H1 (cell line): ENCODE measurements at regions not wholly inside any gene's neighbourhood (a gene's known extent, or its start where the extent isn't known, plus 50 kb on each side); places are given as distances from the start of the nearest gene placed in this dataset.

ENCODE experiments used
- CTCF ChIA-PET: fragments of 300-600 bp; sonication (Branson Sonifier 250); formaldehyde crosslinking; loops from one replicate; lab custom pipeline; 2021; ENCODE audit not compliant: partially characterized antibody; lab: Charles Lee
- POLR2A ChIA-PET: fragments of 300-600 bp; sonication (Branson Sonifier 250); formaldehyde crosslinking; loops from one replicate; lab custom pipeline; 2021; ENCODE audit warnings: inconsistent platforms; ENCODE audit not compliant: partially characterized antibody; lab: Charles Lee
- DNase-seq, 2 experiments: peaks; one replicate each; pipeline versions ENCODE4 v3.0.0 to v3.0.0-alpha.2; 2010 to 2022; ENCODE audit warnings: low spot score in 2 of 2, low read depth in 1 of 2, mixed read lengths in 1 of 2
- FAIRE-seq: peaks from 2 replicates; lab custom pipeline; 2011; peaks lifted over from hg19 to GRCh38; lab: Jason Lieb, UNC
- H2AFZ ChIP-seq: 2 replicates; pipeline ENCODE4 v1.8.1; 2012; ENCODE audit warnings: low read length, inconsistent platforms
- H2AK5ac ChIP-seq: 2 replicates; pipeline ENCODE4 v1.6.1; 2013; ENCODE audit warnings: low read depth, low read length
- H2BK120ac ChIP-seq: replicated peaks from 2 replicates; pipeline ENCODE3; 2013; ENCODE audit warnings: low read depth, low read length, inconsistent platforms
- H2BK12ac ChIP-seq: 2 replicates; pipeline ENCODE4 v1.6.1; 2013; ENCODE audit warnings: low read depth, low read length
- H2BK15ac ChIP-seq: 2 replicates; pipeline ENCODE4 v1.6.1; 2013; ENCODE audit warnings: low read length
- H2BK20ac ChIP-seq: 2 replicates; pipeline ENCODE4 v1.6.1; 2013; ENCODE audit warnings: low read length
- H2BK5ac ChIP-seq: 2 replicates; pipeline ENCODE4 v1.6.1; 2013; ENCODE audit warnings: low read depth, low read length
- H3K14ac ChIP-seq: 2 replicates; pipeline ENCODE4 v1.6.1; 2013; ENCODE audit warnings: inconsistent platforms; ENCODE audit not compliant: insufficient read length
- H3K18ac ChIP-seq: 2 replicates; pipeline ENCODE4 v1.6.1; 2013; ENCODE audit warnings: low read length; ENCODE audit errors: extremely low read depth
- H3K23ac ChIP-seq: 2 replicates; pipeline ENCODE4 v1.6.1; 2013; ENCODE audit warnings: inconsistent platforms; ENCODE audit not compliant: insufficient read length
- H3K23me2 ChIP-seq: 2 replicates; pipeline ENCODE4 v1.6.1; 2013; ENCODE audit warnings: low read depth, low read length
- H3K27ac ChIP-seq: 2 replicates; pipeline ENCODE4 v1.6.1; 2011; ENCODE audit warnings: low read depth, low read length, inconsistent platforms
- H3K27me3 ChIP-seq, 4 experiments: replicated peaks in 1 of 4; 1 replicate in 1 of 4; 2 replicates in 3 of 4; pipeline versions ENCODE4 v1.6.1 to v1.8.1; 2011 to 2013; ENCODE audit warnings: low read length in 3 of 4, mild to moderate bottlenecking in 3 of 4, inconsistent platforms in 2 of 4, mixed read lengths in 2 of 4, moderate library complexity in 1 of 4; ENCODE audit not compliant: control insufficient read depth in 3 of 4, insufficient read depth in 3 of 4; ENCODE audit errors: extremely low read depth in 1 of 4
- H3K36me3 ChIP-seq, 4 experiments: 2 replicates each; pipeline versions ENCODE4 v1.6.1 to v1.8.1; 2011 to 2013; ENCODE audit warnings: mild to moderate bottlenecking in 4 of 4, low read length in 3 of 4, moderate library complexity in 2 of 4, control low read depth in 1 of 4, inconsistent platforms in 1 of 4; ENCODE audit not compliant: insufficient read depth in 4 of 4, control insufficient read depth in 2 of 4
- H3K4ac ChIP-seq: replicated peaks from 2 replicates; pipeline ENCODE3; 2013; ENCODE audit warnings: low read length, low read depth, mixed read lengths, inconsistent platforms; ENCODE audit not compliant: insufficient read length
- H3K4me1 ChIP-seq, 4 experiments: replicated peaks in 1 of 4; 1 replicate in 1 of 4; 2 replicates in 3 of 4; pipeline versions ENCODE4 v1.6.1 to v1.8.1; 2011 to 2013; ENCODE audit warnings: low read length in 3 of 4, inconsistent platforms in 2 of 4, mixed read lengths in 1 of 4; ENCODE audit not compliant: insufficient read depth in 4 of 4, control insufficient read depth in 3 of 4
- H3K4me2 ChIP-seq, 2 experiments: 2 replicates each; pipeline versions ENCODE4 v1.6.1 to v1.8.1; 2011 to 2013; ENCODE audit warnings: low read depth in 2 of 2, low read length in 2 of 2, control low read depth in 1 of 2, inconsistent platforms in 1 of 2, mild to moderate bottlenecking in 1 of 2; ENCODE audit not compliant: insufficient read depth in 1 of 2
- H3K4me3 ChIP-seq, 4 experiments: fragments of 200-600, 300-600 bp in 1 of 4; sonication (generic), shearing (Covaris generic), sonication (Bioruptor Twin) in 1 of 4; 2 replicates each; pipeline versions ENCODE4 v1.5.1 to v1.8.1; 2011 to 2016; ENCODE audit warnings: low read length in 4 of 4, low read depth in 3 of 4, control low read depth in 2 of 4, inconsistent platforms in 2 of 4, mild to moderate bottlenecking in 2 of 4, mixed read lengths in 1 of 4, moderate library complexity in 1 of 4; ENCODE audit not compliant: insufficient read depth in 2 of 4; ENCODE audit errors: extremely low read depth in 1 of 4
- H3K56ac ChIP-seq: replicated peaks from 2 replicates; pipeline ENCODE3; 2013; ENCODE audit warnings: low read depth, mild to moderate bottlenecking, mixed read lengths, low read length, inconsistent platforms; ENCODE audit not compliant: insufficient read length
- H3K79me1 ChIP-seq: 2 replicates; pipeline ENCODE4 v1.6.1; 2013; ENCODE audit warnings: low read depth, low read length, control low read depth
- H3K79me2 ChIP-seq, 2 experiments: 2 replicates each; pipeline versions ENCODE4 v1.6.1 to v1.8.1; 2012 to 2013; ENCODE audit warnings: low read length in 2 of 2, mild to moderate bottlenecking in 2 of 2, inconsistent platforms in 1 of 2; ENCODE audit not compliant: insufficient read depth in 2 of 2, control insufficient read depth in 1 of 2
- H3K9ac ChIP-seq, 4 experiments: replicated peaks in 1 of 4; 1 replicate in 1 of 4; 2 replicates in 3 of 4; pipeline versions ENCODE4 v1.6.1 to v1.8.1; 2011 to 2013; ENCODE audit warnings: low read depth in 3 of 4, low read length in 3 of 4, control low read depth in 2 of 4, mild to moderate bottlenecking in 2 of 4, moderate library complexity in 2 of 4, inconsistent platforms in 1 of 4; ENCODE audit errors: extremely low read depth in 1 of 4
- H3K9me3 ChIP-seq, 2 experiments: 2 replicates each; pipeline versions ENCODE4 v1.6.1 to v1.8.1; 2012 to 2013; ENCODE audit warnings: mild to moderate bottlenecking in 2 of 2, moderate library complexity in 2 of 2, control low read depth in 1 of 2, inconsistent platforms in 1 of 2, low read depth in 1 of 2, low read length in 1 of 2, mixed read lengths in 1 of 2; ENCODE audit not compliant: insufficient read depth in 2 of 2
- H4K20me1 ChIP-seq, 2 experiments: replicated peaks in 1 of 2; 2 replicates each; pipeline versions ENCODE3 to v1.8.1; 2011 to 2013; ENCODE audit warnings: inconsistent platforms in 2 of 2, low read length in 2 of 2, mild to moderate bottlenecking in 1 of 2; ENCODE audit not compliant: insufficient read depth in 2 of 2, control insufficient read depth in 1 of 2
- H4K5ac ChIP-seq: 2 replicates; pipeline ENCODE4 v1.6.1; 2013; ENCODE audit warnings: low read length, low read depth, mixed read lengths, inconsistent platforms; ENCODE audit not compliant: insufficient read length
- H4K8ac ChIP-seq: 2 replicates; pipeline ENCODE4 v1.8.0; 2013; ENCODE audit warnings: mild to moderate bottlenecking, moderate library complexity, low read length, inconsistent platforms; ENCODE audit not compliant: insufficient read depth; ENCODE audit errors: extremely low read depth
- H4K91ac ChIP-seq: replicated peaks from 2 replicates; pipeline ENCODE3; 2013; ENCODE audit warnings: low read length, mixed read lengths, inconsistent platforms; ENCODE audit not compliant: insufficient read length
- BACH1 ChIP-seq: IDR thresholded peaks from 2 replicates; pipeline ENCODE4 v1.6.1; 2012; ENCODE audit warnings: low read length, improper control_type of control experiment
- RFX5 ChIP-seq: IDR thresholded peaks from 2 replicates; pipeline ENCODE4 v1.6.1; 2011; ENCODE audit warnings: low read depth, low read length, improper control_type of control experiment, borderline replicate concordance
- SP4 ChIP-seq: IDR thresholded peaks from 2 replicates; pipeline ENCODE4 v1.6.1; 2012; ENCODE audit warnings: low read length, inconsistent platforms
- WGBS, 2 experiments: shearing (Covaris generic) in 1 of 2; methylation state at CpG; one replicate each; pipeline versions ENCODE4 v1.1.6 to v1.1.7; 2013 to 2015; ENCODE audit warnings: low lambda C conversion rate in 2 of 2, mixed read lengths in 2 of 2, inconsistent platforms in 1 of 2, low coverage in 1 of 2, missing lambda C conversion rate in 1 of 2; ENCODE audit not compliant: insufficient replicate concordance in 2 of 2, insufficient coverage in 1 of 2, insufficient read length in 1 of 2; ENCODE audit errors: extremely low coverage in 1 of 2, missing lambda C conversion rate in 1 of 2; 5-methylcytosine and 5-hydroxymethylcytosine counted together

DNA sequence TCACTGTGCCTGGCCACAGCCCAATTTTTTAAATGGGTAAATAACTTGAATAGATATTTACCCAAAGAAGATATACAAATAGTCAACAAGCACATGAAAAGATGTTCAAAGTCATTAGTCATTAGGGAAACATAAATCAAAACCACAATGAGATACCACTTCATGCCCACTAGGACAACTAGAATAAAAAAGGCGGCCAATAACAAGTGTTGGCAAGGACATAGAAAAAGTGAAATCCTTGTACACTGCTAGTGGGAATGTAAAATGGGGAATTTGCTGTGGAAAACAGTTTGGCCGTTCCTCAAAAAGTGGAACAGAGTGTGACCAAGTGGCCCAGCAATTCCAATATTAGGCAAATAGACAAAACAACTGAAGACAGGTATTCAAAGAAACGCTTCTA, 270.1 kb downstream of the TFCP2L1 start:
- no peak for DNase-seq
- Histone ChIP-seq H3K4me3 (no peak overlapping the region), H4K5ac (no peak overlapping the region), H2BK20ac (no peak overlapping the region), H2AFZ (no peak overlapping the region), H3K36me3 (no peaks in the 10 kb centered on the region), H3K9me3 (0 out of 4 replicates have a peak, but pooled peaks cover 0 to 2% of the 10 kb centered on the region in 2 experiments), H2AK5ac (no peak overlapping the region), H3K27me3 (peaks cover 0 to 9% (median 5%) of the 10 kb centered on the region in 4 experiments; a peak in 3 of 7 replicates), H3K4me2 (no peak overlapping the region), H3K9ac (no peak overlapping the region), H3K4me1 (peaks cover 0 to 11% (median 10%) of the 10 kb centered on the region in 4 experiments; a peak in 6 of 7 replicates), H2BK15ac (no peak overlapping the region), H4K91ac (no peak overlapping the region), H3K18ac (no peak overlapping the region), H3K79me1 (no peaks in the 10 kb centered on the region), H3K4ac (no peak overlapping the region), H3K79me2 (no peaks in the 10 kb centered on the region), H3K23ac (no peak overlapping the region), H3K14ac (no peak overlapping the region), H3K23me2 (no peaks in the 10 kb centered on the region), H3K27ac (no peak overlapping the region), H2BK5ac (no peak overlapping the region), H2BK12ac (no peak overlapping the region), H3K56ac (no peak overlapping the region), H2BK120ac (no peak overlapping the region), H4K20me1 (no peaks in the 10 kb centered on the region), H4K8ac (no peak overlapping the region)
- TF ChIP-seq BACH1 = no peak
- no peak for TF ChIP-seq SP4
- no peak for TF ChIP-seq RFX5
- 90% methylated on average over 3 of the region's 3 CpGs; no CpG with 5 or more reads in 1 of the 2 experiments for WGBS, 2 experiments
- ChIA-PET POLR2A (no interaction called here), CTCF (interaction anchor here (1.3 kb wide), 1 partner anchor 319 kb away, joined by 3 read pairs; no protein-coding TSS in a partner anchor)
- no peak for FAIRE-seq
